HG03139 (cell line): ENCODE measurements at regions not wholly inside any gene's neighbourhood (a gene's known extent, or its start where the extent isn't known, plus 50 kb on each side); places are given as distances from the start of the nearest gene placed in this dataset.

Experiments used
- ATAC-seq: cut with Tn5 transposase; IDR thresholded peaks from one replicate; pipeline ENCODE4 v1.9.1; 2021; ENCODE audit not compliant: unreplicated experiment

DNA sequence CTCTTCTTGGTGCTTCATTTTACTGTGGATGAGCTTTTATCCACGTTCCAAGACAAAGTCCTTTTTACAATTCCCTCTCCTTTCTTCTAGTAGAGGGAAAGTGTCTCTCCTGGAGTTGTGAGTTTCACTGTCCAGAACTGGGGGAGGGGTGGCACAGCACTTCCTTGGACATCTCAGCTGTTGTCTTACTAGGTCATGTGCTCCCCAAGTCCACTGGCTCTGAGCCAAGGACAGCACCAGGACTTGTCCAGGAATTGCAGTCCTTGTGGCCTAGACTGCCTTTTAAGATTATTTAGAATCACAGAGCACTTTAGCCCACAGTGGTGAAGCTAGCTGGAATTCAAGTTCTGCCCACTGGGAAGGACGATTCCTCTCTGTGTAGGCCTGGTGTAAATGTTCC is 700.2 kb upstream of the PTPRD start:
- no peak for ATAC-seq

DNA sequence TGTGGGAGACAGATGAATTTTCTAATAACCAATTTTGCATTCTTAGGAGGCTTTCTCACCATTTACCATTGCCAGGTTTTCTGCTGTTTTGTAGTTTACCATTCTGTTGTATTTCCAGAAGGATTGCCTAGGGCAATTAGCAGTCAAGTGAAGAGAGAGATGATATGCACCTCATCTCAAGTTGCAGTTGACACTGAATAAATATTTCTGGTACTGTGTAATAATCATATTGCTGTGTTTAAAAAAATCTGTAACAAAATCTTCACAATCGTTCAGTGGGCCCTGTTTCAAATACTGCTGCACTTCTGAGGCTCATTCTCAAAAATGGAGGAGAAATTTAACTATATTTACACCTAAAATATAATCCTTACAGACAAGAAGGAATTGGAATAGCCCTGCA is 706.1 kb upstream of the PTPRD start:
- no peak for ATAC-seq

DNA sequence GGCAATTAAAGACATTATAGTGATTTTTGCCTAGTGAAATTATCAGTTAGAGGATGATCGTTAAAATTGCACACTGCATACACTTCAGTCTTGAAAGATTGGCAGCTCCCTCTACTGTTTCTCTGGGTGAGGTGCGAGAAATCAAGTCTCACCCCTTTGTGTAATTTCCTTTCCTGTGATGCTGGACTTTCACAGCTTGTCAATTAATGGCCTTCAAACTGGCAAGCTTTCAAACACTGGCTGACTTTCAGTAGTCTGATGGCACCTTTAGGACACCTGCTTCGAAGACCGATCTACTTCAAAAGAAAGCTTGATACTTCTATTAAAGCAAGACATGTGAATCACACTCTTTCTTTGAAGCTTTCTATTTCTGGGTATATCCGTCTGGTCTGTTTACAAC is 706.7 kb upstream of the PTPRD start:
- ATAC-seq = no peak

- no peak for ATAC-seq
These were observed 708.2 kb upstream of the PTPRD start for GRCh38 chr9:11320989-11321388.

DNA sequence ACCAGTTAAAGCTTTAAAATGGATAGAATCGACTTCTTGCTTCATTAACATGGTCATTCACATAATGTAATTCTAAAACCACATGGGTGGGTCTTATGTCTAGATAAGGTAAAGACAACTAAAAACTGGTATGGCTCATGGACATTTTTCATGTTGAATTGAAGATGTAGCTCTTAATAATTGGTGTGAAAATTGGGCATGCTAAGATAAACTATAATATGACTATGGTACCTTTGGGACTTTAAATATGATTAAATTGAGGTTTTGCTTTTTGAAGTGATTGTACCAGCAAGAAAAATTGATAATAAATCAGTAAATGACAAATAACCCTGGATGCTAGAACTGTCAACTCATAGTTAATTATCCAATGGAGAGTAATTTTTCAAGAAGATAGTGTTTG is 710.7 kb upstream of the PTPRD start:
- no peak for ATAC-seq

- ATAC-seq = no peak
These were observed 713.4 kb upstream of the PTPRD start for GRCh38 chr9:11326231-11326630.

- no peak for ATAC-seq
These were observed 715.5 kb upstream of the PTPRD start for GRCh38 chr9:11328326-11328725.

GRCh38 chr9:11335011-11335410 is 722.2 kb upstream of the PTPRD start:
- ATAC-seq = no peak

GRCh38 chr9:11338130-11338529 is 725.3 kb upstream of the PTPRD start:
- ATAC-seq = peak; percentile 72

- ATAC-seq = no peak
These were observed 727.9 kb upstream of the PTPRD start for GRCh38 chr9:11340654-11341053.

- ATAC-seq = no peak
These were observed 734.6 kb upstream of the PTPRD start for GRCh38 chr9:11347437-11347836.

- no peak for ATAC-seq
These were observed 735.6 kb upstream of the PTPRD start for GRCh38 chr9:11348366-11348765.

GRCh38 chr9:11349187-11349586 is 736.4 kb upstream of the PTPRD start:
- ATAC-seq = no peak

DNA sequence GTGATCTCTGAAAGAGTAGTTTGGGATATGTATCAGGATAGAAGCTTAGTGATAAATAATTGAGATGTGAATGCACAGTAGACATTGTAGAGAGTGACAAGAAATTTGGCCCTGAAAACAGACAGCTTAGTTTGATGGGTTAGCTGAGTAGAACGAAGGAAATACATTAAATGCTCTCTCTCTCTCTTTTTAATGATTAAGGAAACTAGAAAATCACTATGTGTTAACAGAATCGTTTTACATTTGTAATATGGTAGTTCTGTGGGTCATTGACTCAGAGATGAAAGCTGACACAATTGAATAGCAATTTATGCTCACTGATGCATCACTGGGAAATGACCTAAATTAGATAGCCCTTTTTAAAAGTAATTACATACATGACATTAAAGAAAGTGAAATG is 739.8 kb upstream of the PTPRD start:
- no peak for ATAC-seq

DNA sequence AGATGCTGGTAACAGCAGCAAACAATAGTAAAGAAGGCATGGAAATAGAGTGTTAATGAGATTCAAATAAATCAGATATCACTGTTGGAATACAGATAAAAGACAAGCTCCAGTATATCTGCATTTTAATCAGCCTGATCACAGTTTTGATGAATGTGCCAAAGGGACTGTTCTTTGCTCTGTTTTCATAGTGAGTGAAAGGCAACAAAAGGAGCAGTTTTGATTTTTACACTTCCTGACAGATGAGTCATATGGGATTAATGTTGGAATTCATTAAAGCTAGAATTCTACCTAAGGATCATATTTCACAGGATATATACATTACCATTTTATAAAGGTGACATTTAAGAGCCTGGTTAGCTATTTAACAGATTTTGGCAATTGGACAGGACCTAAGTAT is 743.3 kb upstream of the PTPRD start:
- ATAC-seq = no peak

DNA sequence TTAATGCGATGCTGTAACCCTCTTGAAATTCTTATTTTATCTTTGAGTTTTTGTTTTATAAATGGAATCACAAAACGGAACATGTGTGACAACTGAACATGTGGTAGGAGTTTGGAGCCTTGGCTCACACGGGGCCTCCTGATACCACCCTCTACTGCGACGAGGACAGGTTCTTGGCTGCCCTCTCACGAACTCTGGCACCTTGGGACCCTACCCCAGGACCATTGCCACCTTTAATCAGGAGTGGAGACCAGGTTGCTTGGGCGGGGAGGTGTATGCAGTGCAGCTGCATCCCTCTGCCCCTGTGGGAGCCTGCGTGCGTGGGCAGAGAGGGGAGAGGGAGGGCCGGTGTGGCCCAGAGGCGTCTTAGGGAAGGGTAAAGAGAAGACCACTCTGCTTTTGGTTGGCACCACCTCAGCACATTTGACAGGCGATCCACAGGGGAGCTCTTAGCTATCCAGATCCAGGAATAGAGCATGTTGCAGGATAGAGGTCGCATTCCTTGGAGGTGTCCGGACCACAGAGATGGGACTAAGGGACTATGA is 753.9 kb upstream of the PTPRD start:
- no peak for ATAC-seq

GRCh38 chr9:11374926-11375325 is 762.1 kb upstream of the PTPRD start:
- ATAC-seq = no peak

GRCh38 chr9:11402621-11403020 is 789.8 kb upstream of the PTPRD start:
- ATAC-seq = no peak

DNA sequence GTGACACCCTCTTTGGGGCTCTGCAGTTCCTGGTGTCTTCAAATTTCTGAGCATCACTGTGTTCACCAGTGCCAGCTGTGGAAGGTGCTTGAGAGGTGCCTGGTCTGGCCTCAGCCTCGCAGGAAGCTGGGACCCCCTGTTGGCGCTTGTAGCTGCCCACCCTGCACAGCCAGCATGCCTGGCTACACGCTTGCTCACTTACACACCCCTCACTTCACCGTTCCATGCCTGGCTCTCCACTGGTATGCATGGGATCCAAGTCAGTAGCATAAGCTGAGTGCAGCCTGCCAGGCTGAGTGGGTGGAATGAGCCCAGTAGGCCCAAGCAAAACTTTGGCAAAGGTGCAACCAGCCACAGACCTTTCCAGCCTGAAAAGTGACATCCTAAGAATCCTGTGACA is 801.4 kb upstream of the PTPRD start:
- no peak for ATAC-seq

GRCh38 chr9:11417782-11418181 is 805.0 kb upstream of the PTPRD start:
- no peak for ATAC-seq

- no peak for ATAC-seq
These were observed 818.7 kb upstream of the PTPRD start for GRCh38 chr9:11431490-11431889.

DNA sequence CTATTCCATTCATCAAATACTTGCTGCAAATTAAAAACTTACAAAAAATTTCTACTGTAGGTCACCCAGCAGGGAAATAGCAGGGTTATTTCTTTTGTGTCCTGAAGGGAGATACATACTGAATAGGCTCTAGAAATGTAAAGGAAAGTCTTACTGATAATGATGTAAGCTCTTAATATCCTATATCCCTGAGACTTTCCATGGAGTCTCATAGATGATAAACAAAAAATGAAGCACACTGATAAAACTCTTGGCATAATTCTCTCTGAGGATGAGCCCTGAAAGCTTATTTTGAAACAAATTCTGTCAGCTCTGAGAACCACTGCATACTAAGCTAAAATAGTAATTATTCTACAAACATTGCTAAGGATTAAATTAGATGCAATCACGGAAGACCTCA is 819.6 kb upstream of the PTPRD start:
- ATAC-seq = no peak

- ATAC-seq = no peak
These were observed 830.8 kb upstream of the PTPRD start for GRCh38 chr9:11443631-11444030.
